PC-9 (cell line): ENCODE measurements at regions not wholly inside any gene's neighbourhood (a gene's known extent, or its start where the extent isn't known, plus 50 kb on each side); places are given as distances from the start of the nearest gene placed in this dataset.

Source experiments
- BruUV-seq: library from RNA; stranded (reverse); fragments of 400-500 nt; replicated peaks from 2 replicates; lab custom pipeline; 2021; lab: Mats Ljungman, UMichigan
- CTCF ChIA-PET: fragments of 300-600 bp; sonication (Branson Sonifier 250); formaldehyde crosslinking; loops from one replicate; lab custom pipeline; 2022; ENCODE audit warnings: antibody characterized with exemption; lab: Charles Lee
- POLR2A ChIA-PET: fragments of 300-600 bp; sonication (Branson Sonifier 250); formaldehyde crosslinking; loops from one replicate; lab custom pipeline; 2022; ENCODE audit warnings: antibody characterized with exemption; ENCODE audit not compliant: unreplicated experiment; lab: Charles Lee
- DNase-seq, 2 experiments: peaks; one replicate each; pipeline versions ENCODE4 v3.0.0 to v3.0.0-alpha.2; 2015 to 2022; ENCODE audit warnings: mixed read lengths in 1 of 2
- H2AFZ ChIP-seq: fragments of 200-600 bp; sonication (generic); 2 replicates; pipeline ENCODE4 v1.8.1; 2017; ENCODE audit warnings: antibody characterized with exemption
- H3F3A ChIP-seq: fragments of 200-600 bp; sonication (generic); 2 replicates; pipeline ENCODE4 v1.8.1; 2017; ENCODE audit warnings: antibody characterized with exemption, mild to moderate bottlenecking, low read depth; ENCODE audit not compliant: insufficient read depth
- H3K27ac ChIP-seq: fragments of 200-600 bp; sonication (generic); 2 replicates; pipeline ENCODE4 v1.6.1; 2016; ENCODE audit warnings: mixed run types
- H3K27me3 ChIP-seq: fragments of 200-600 bp; sonication (generic); 2 replicates; pipeline ENCODE4 v1.6.1; 2016; ENCODE audit warnings: low read depth, mixed run types; ENCODE audit not compliant: insufficient read depth
- H3K36me3 ChIP-seq: fragments of 200-600 bp; sonication (generic); 2 replicates; pipeline ENCODE4 v1.6.1; 2016; ENCODE audit warnings: low read depth, mixed run types
- H3K4me1 ChIP-seq: fragments of 200-600 bp; sonication (generic); replicated peaks from 2 replicates; pipeline ENCODE4 v1.6.1; 2016; ENCODE audit warnings: mixed run types; ENCODE audit not compliant: insufficient read depth
- H3K4me2 ChIP-seq: fragments of 200-600 bp; sonication (generic); 2 replicates; pipeline ENCODE4 v1.6.1; 2017; ENCODE audit warnings: mixed run types
- H3K4me3 ChIP-seq: fragments of 200-600 bp; sonication (generic); 2 replicates; pipeline ENCODE4 v1.6.1; 2016; ENCODE audit warnings: mixed run types
- H3K79me2 ChIP-seq: fragments of 200-600 bp; sonication (generic); 2 replicates; pipeline ENCODE4 v1.6.1; 2017; ENCODE audit warnings: low read depth, mixed run types
- H3K9me2 ChIP-seq: fragments of 200-600 bp; sonication (generic); 2 replicates; pipeline ENCODE4 v1.8.1; 2017; ENCODE audit warnings: mild to moderate bottlenecking; ENCODE audit not compliant: insufficient read depth
- H3K9me3 ChIP-seq: fragments of 200-600 bp; sonication (generic); 2 replicates; pipeline ENCODE4 v1.8.1; 2016; ENCODE audit warnings: low read depth; ENCODE audit not compliant: insufficient read depth
- H4K20me1 ChIP-seq: fragments of 200-600 bp; sonication (generic); 2 replicates; pipeline ENCODE4 v1.8.1; 2017; ENCODE audit not compliant: insufficient read depth
- CTCF ChIP-seq: fragments of 200-600 bp; sonication (generic); conservative IDR thresholded peaks from 2 replicates; pipeline ENCODE4 v1.6.1; 2017; ENCODE audit warnings: mixed run types, antibody characterized with exemption, mild to moderate bottlenecking, moderate library complexity
- EZH2 ChIP-seq: fragments of 200-600 bp; sonication (generic); IDR thresholded peaks from 2 replicates; pipeline ENCODE4 v1.8.0; 2017; ENCODE audit warnings: antibody characterized with exemption, low read depth
- intact Hi-C: fragments of 100-400 bp; cut with micrococcal nuclease; formaldehyde crosslinking; loops from one replicate; pipeline ENCODE4 v1.10.0; 2022; ENCODE audit not compliant: unreplicated experiment

- Histone ChIP-seq H3K4me2 (no peak overlapping the region), H4K20me1 (no peaks in the 10 kb centered on the region), H3K27ac (no peak overlapping the region), H3K4me1 (peaks cover 13% of the 10 kb centered on the region), H3K4me3 (no peak overlapping the region), H2AFZ (no peak overlapping the region), H3K79me2 (no peaks in the 10 kb centered on the region), H3K9me2 (no peaks in the 10 kb centered on the region), H3K27me3 (no peaks in the 10 kb centered on the region), H3F3A (no peaks in the 10 kb centered on the region), H3K9me3 (no peaks in the 10 kb centered on the region), H3K36me3 (no peaks in the 10 kb centered on the region)
- no peak for DNase-seq
- CTCF ChIA-PET = no interaction called here
- no TSS peak for BruUV-seq
- no peak for TF ChIP-seq CTCF
- no peak for TF ChIP-seq EZH2
- POLR2A ChIA-PET = interaction anchor here (0.6 kb wide), 1 partner anchor 29 kb away, joined by 5 read pairs; no protein-coding TSS in a partner anchor
- intact Hi-C loops = no loop called here
These were observed 109.0 kb downstream of the SIK1 start for GRCh38 chr21:43317959-43318358.

GRCh38 chr21:43317254-43317748 is 109.6 kb downstream of the SIK1 start:
- Histone ChIP-seq H3K79me2 (no peaks in the 10 kb centered on the region), H3K4me3 (no peak overlapping the region), H3K9me3 (no peaks in the 10 kb centered on the region), H3K36me3 (no peaks in the 10 kb centered on the region), H4K20me1 (no peaks in the 10 kb centered on the region), H3K27me3 (no peaks in the 10 kb centered on the region), H3F3A (no peaks in the 10 kb centered on the region), H3K4me1 (peaks cover 13% of the 10 kb centered on the region), H3K4me2 (no peak overlapping the region), H3K27ac (no peak overlapping the region), H3K9me2 (no peaks in the 10 kb centered on the region), H2AFZ (no peak overlapping the region)
- ChIA-PET POLR2A (interaction anchor here (0.6 to 0.7 kb wide), 2 partner anchors 28 to 424 kb away, joined by 5 read pairs; no protein-coding TSS in a partner anchor), CTCF (no interaction called here)
- intact Hi-C loops = no loop called here
- no peak for TF ChIP-seq CTCF
- TF ChIP-seq EZH2 = no peak
- DNase-seq = no peak
- no TSS peak for BruUV-seq

- ChIA-PET POLR2A (interaction anchor here (0.7 kb wide), 1 partner anchor 423 kb away, joined by 5 read pairs; no protein-coding TSS in a partner anchor), CTCF (no interaction called here)
- BruUV-seq = no TSS peak
These were observed 110.6 kb downstream of the SIK1 start for GRCh38 chr21:43316156-43316845.

More at GRCh38 chr21:43316156-43316845, 110.6 kb downstream of the SIK1 start:
- no peak overlapping the region for H3K4me2 ChIP-seq
- no peak for DNase-seq
- H4K20me1 ChIP-seq = no peaks in the 10 kb centered on the region
- no peak overlapping the region for H2AFZ ChIP-seq
- intact Hi-C loops = no loop called here
- H3K27me3 ChIP-seq = no peaks in the 10 kb centered on the region
- H3K4me1 ChIP-seq = peaks cover 13% of the 10 kb centered on the region
- H3F3A ChIP-seq = no peaks in the 10 kb centered on the region
- H3K79me2 ChIP-seq = no peaks in the 10 kb centered on the region
- H3K9me3 ChIP-seq = no peaks in the 10 kb centered on the region
- TF ChIP-seq EZH2 (no peak), CTCF (no peak)
- no peak overlapping the region for H3K4me3 ChIP-seq
- no peaks in the 10 kb centered on the region for H3K9me2 ChIP-seq
- H3K27ac ChIP-seq = no peak overlapping the region
- H3K36me3 ChIP-seq = no peaks in the 10 kb centered on the region
